SK-N-SH (cell line): ENCODE measurements at regions not wholly inside any gene's neighbourhood (a gene's known extent, or its start where the extent isn't known, plus 50 kb on each side); places are given as distances from the start of the nearest gene placed in this dataset.
A peak's percentile ranks its signal among the peaks of the same experiment; 100 is the strongest.

Experiments
- CTCF ChIA-PET: fragments of 300-600, 350-600 bp; formaldehyde crosslinking; extraction: SDS; loops from one replicate; lab custom pipeline; 2021; lab: Yijun Ruan, JAX
- POLR2A ChIA-PET: fragments of 350-600 bp; sonication (Branson Sonifier 250); formaldehyde crosslinking; extraction: SDS; loops from one replicate; lab custom pipeline; 2020; ENCODE audit warnings: antibody characterized with exemption, inconsistent platforms; lab: Yijun Ruan, JAX
- DNase-seq: peaks from one replicate; pipeline ENCODE4 v3.0.0; 2012
- H2AFZ ChIP-seq: fragments of 200-600 bp; sonication (generic); 2 replicates; pipeline ENCODE4 v1.8.1; 2016; ENCODE audit warnings: antibody characterized with exemption, mild to moderate bottlenecking, low read depth
- H3F3A ChIP-seq: fragments of 200-600 bp; sonication (generic); replicated peaks from 2 replicates; pipeline ENCODE3; 2016; ENCODE audit warnings: antibody characterized with exemption, mild to moderate bottlenecking; ENCODE audit not compliant: insufficient read depth
- H3K27ac ChIP-seq, 2 experiments: fragments of 200-500 bp in 1 of 2; fragments of 200-600 bp in 1 of 2; sonication (Bioruptor generic) in 1 of 2; sonication (generic), shearing (Covaris generic) in 1 of 2; 2 replicates each; pipeline versions ENCODE4 v1.5.1 to v1.6.1; 2014 to 2016; ENCODE audit warnings: low read depth in 2 of 2, inconsistent platforms in 1 of 2, low read length in 1 of 2, mild to moderate bottlenecking in 1 of 2, mixed read lengths in 1 of 2
- H3K27me3 ChIP-seq: fragments of 200-600 bp; sonication (generic), shearing (Covaris generic); 2 replicates; pipeline ENCODE4 v1.6.1; 2016; ENCODE audit warnings: mixed run types; ENCODE audit not compliant: insufficient read depth
- H3K36me3 ChIP-seq, 2 experiments: fragments of 200-500 bp in 1 of 2; fragments of 200-600 bp in 1 of 2; sonication (Bioruptor generic) in 1 of 2; sonication (generic) in 1 of 2; replicated peaks in 1 of 2; 2 replicates each; pipeline versions ENCODE3 to v1.5.1; 2014 to 2016; ENCODE audit warnings: low read length in 1 of 2, mild to moderate bottlenecking in 1 of 2; ENCODE audit not compliant: insufficient read depth in 2 of 2, control insufficient read depth in 1 of 2
- H3K4me1 ChIP-seq, 2 experiments: fragments of 200-500 bp in 1 of 2; fragments of 200-600 bp in 1 of 2; sonication (Bioruptor generic) in 1 of 2; sonication (generic), shearing (Covaris generic) in 1 of 2; 2 replicates each; pipeline versions ENCODE4 v1.5.1 to v1.6.1; 2014 to 2016; ENCODE audit warnings: low read depth in 1 of 2, low read length in 1 of 2, mixed run types in 1 of 2; ENCODE audit not compliant: insufficient read depth in 2 of 2, control insufficient read depth in 1 of 2
- H3K4me2 ChIP-seq: fragments of 200-600 bp; sonication (generic), shearing (Covaris generic); 2 replicates; pipeline ENCODE4 v1.6.1; 2017; ENCODE audit warnings: mixed run types
- H3K4me3 ChIP-seq, 2 experiments: fragments of 200-500 bp in 1 of 2; fragments of 200-600 bp in 1 of 2; sonication (Bioruptor generic) in 1 of 2; sonication (generic), shearing (Covaris generic) in 1 of 2; 2 replicates each; pipeline versions ENCODE4 v1.5.1 to v1.8.1; 2014 to 2016; ENCODE audit warnings: low read depth in 2 of 2, inconsistent platforms in 1 of 2, low read length in 1 of 2, mild to moderate bottlenecking in 1 of 2, mixed read lengths in 1 of 2, moderate library complexity in 1 of 2
- H3K79me2 ChIP-seq: fragments of 200-600 bp; sonication (generic); 2 replicates; pipeline ENCODE4 v1.8.1; 2017; ENCODE audit warnings: mild to moderate bottlenecking; ENCODE audit not compliant: insufficient read depth
- H3K9ac ChIP-seq: fragments of 200-600 bp; sonication (generic); 2 replicates; pipeline ENCODE4 v1.6.1; 2017; ENCODE audit warnings: mixed run types
- H3K9me2 ChIP-seq: fragments of 200-600 bp; sonication (generic); 2 replicates; pipeline ENCODE4 v1.6.1; 2017; ENCODE audit warnings: mixed run types
- H3K9me3 ChIP-seq: fragments of 200-600 bp; sonication (generic); 2 replicates; pipeline ENCODE4 v1.6.1; 2017; ENCODE audit warnings: mixed run types, mild to moderate bottlenecking, moderate library complexity
- H4K20me1 ChIP-seq: fragments of 200-600 bp; sonication (generic); 2 replicates; pipeline ENCODE4 v1.6.1; 2017; ENCODE audit warnings: mild to moderate bottlenecking, mixed run types; ENCODE audit not compliant: insufficient read depth
- CHD2 ChIP-seq: fragments of 150-350 bp; IDR thresholded peaks from 2 replicates; pipeline ENCODE4 v1.6.1; 2018; ENCODE audit warnings: low read length; ENCODE audit not compliant: partially characterized antibody
- FOSL2 ChIP-seq: IDR thresholded peaks from 2 replicates; pipeline ENCODE4 v1.4.0; 2012; ENCODE audit warnings: low read depth, mild to moderate bottlenecking, moderate library complexity, borderline replicate concordance
- FOXM1 ChIP-seq: IDR thresholded peaks from 2 replicates; pipeline ENCODE4 v1.4.0; 2012; ENCODE audit warnings: low read depth, mild to moderate bottlenecking
- GABPA ChIP-seq: IDR thresholded peaks from 2 replicates; pipeline ENCODE4 v1.4.0; 2012; ENCODE audit warnings: low read depth, mild to moderate bottlenecking
- MAX ChIP-seq: IDR thresholded peaks from 2 replicates; pipeline ENCODE4 v1.4.0; 2012; ENCODE audit warnings: low read depth
- MXI1 ChIP-seq: IDR thresholded peaks from 2 replicates; pipeline ENCODE4 v1.6.1; 2012; ENCODE audit warnings: mild to moderate bottlenecking, low read depth, low read length, improper control_type of control experiment
- NFIC ChIP-seq: IDR thresholded peaks from 2 replicates; pipeline ENCODE4 v1.4.0; 2012; ENCODE audit warnings: borderline replicate concordance
- POLR2AphosphoS5 ChIP-seq: IDR thresholded peaks from 2 replicates; pipeline ENCODE4 v1.6.1; 2012; ENCODE audit warnings: low read depth, low read length
- RAD21 ChIP-seq: IDR thresholded peaks from 2 replicates; pipeline ENCODE4 v1.6.1; 2012; ENCODE audit warnings: mild to moderate bottlenecking, low read length
- RFX5 ChIP-seq: IDR thresholded peaks from 2 replicates; pipeline ENCODE4 v1.6.1; 2012; ENCODE audit warnings: mild to moderate bottlenecking, improper control_type of control experiment, low read length
- RXRA ChIP-seq: IDR thresholded peaks from 2 replicates; pipeline ENCODE4 v1.4.0; 2012; ENCODE audit warnings: low read depth, mild to moderate bottlenecking, borderline replicate concordance
- SIN3A ChIP-seq: IDR thresholded peaks from 2 replicates; pipeline ENCODE4 v1.6.1; 2012; ENCODE audit warnings: low read depth, mild to moderate bottlenecking, low read length, moderate library complexity, borderline replicate concordance
- TAF1 ChIP-seq: IDR thresholded peaks from 2 replicates; pipeline ENCODE4 v1.6.1; 2012; ENCODE audit warnings: low read depth, mild to moderate bottlenecking, low read length, moderate library complexity, borderline replicate concordance
- WGBS: methylation state at CpG from one replicate; pipeline ENCODE4 v1.1.6; 2017; ENCODE audit warnings: low lambda C conversion rate; 5-methylcytosine and 5-hydroxymethylcytosine counted together
- TF ChIP-seq, protein P1 (sequence below): fragments of 150-350 bp; IDR thresholded peaks from 2 replicates; pipeline ENCODE4 v1.6.1; 2016; ENCODE audit warnings: mild to moderate bottlenecking, low read depth, low read length

- TF ChIP-seq NFIC: no peak
- no peak for TF ChIP-seq POLR2AphosphoS5
- no peak for TF ChIP-seq FOSL2
- no peak for TF ChIP-seq RFX5
Measured at GRCh38 chr6:12593771-12594529, 122.6 kb upstream of the PHACTR1 start (continued).

DNA sequence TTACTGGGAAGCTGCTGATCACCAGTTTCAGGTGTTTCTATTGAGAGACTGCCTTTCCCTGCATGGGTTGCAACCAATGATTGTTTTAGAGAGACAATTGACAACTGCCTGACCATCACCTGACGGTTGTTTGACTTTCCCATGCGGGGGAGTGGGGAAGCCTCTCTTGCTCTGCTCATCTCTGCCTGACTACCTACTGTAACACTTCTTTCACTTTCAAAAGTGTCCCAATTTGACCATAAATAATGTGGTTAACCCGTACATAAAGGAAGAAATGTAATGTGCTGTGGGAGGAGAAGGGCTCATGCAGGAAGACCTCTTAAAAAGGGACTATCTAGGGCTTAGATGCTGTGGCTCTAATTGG lies 122.1 kb upstream of the PHACTR1 start:
- Histone ChIP-seq H3K4me2 (no peak overlapping the region), H3K4me1 (peaks cover 3 to 12% of the 10 kb centered on the region in 2 experiments; a peak in 3 of 4 replicates), H3K27me3 (no peaks in the 10 kb centered on the region), H4K20me1 (no peaks in the 10 kb centered on the region), H3K36me3 (no peaks in the 10 kb centered on the region), H3K4me3 (no peak overlapping the region), H3K9ac (no peak overlapping the region), H3K9me2 (no peaks in the 10 kb centered on the region), H3K79me2 (no peaks in the 10 kb centered on the region), H2AFZ (0 out of 2 replicates have a peak overlapping the region, but pooled peaks have one; percentile 31), H3K9me3 (no peaks in the 10 kb centered on the region), H3F3A (no peaks in the 10 kb centered on the region), H3K27ac (no peak overlapping the region; a peak in 1 of 4 replicates)
- CTCF ChIA-PET: interaction anchor here (1.8 to 2.5 kb wide), 3 partner anchors 11 to 938 kb away, joined by 4 to 14 read pairs (median 7); partner anchors contain the start of gene EDN1
- POLR2A ChIA-PET: no interaction called here
- WGBS: 80% methylated on average over 3 of the region's 3 CpGs
- TF ChIP-seq GABPA (no peak), RAD21 (no peak), SIN3A (no peak), TAF1 (no peak), MAX (no peak), RXRA (no peak), FOXM1 (no peak), MXI1 (no peak)
- TF ChIP-seq, protein P1, sequence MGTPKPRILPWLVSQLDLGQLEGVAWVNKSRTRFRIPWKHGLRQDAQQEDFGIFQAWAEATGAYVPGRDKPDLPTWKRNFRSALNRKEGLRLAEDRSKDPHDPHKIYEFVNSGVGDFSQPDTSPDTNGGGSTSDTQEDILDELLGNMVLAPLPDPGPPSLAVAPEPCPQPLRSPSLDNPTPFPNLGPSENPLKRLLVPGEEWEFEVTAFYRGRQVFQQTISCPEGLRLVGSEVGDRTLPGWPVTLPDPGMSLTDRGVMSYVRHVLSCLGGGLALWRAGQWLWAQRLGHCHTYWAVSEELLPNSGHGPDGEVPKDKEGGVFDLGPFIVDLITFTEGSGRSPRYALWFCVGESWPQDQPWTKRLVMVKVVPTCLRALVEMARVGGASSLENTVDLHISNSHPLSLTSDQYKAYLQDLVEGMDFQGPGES: no peak
- DNase-seq: no peak

DNA sequence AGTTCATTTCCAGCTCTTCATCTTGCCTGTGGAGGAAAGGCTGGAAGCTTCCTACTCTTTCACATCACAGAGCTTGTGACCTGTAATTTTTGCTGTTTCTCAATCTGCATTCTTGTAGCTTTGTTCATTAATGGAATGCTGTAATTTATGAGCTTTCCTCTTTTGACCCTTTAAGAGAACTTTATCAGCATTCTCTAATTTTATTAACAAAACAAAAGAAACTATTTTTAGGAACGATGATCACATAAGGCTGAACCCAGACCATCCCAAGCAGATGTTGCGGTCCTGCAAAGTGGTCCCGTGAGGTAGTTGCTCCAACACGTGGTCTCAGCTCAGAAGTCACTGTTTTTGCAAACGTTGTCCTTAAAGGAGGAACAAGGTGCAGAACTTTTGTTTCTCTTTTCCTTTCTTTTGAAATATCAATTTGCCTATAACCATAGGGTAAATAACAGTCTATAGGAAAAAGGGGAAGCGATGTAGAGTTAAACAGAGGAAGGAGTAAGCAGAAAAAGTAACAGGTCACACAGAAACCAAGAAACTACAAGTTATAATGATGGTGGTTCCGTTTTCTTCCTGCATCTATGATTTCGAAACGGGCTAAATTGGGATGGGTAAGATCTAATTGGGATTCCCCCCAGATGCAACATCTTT lies 121.3 kb upstream of the PHACTR1 start:
- H3K36me3 ChIP-seq: no peaks in the 10 kb centered on the region

More for the DNA sequence above, 121.3 kb upstream of the PHACTR1 start:
- ChIA-PET CTCF (interaction anchor here (2.3 to 2.5 kb wide), 2 partner anchors 10 to 306 kb away, joined by 7 to 14 read pairs; partner anchors contain the start of gene EDN1), POLR2A (no interaction called here)
- H3K4me3 ChIP-seq: no peak overlapping the region
- no peak overlapping the region for H3K9ac ChIP-seq
- 73% methylated on average over 9 of the region's 9 CpGs for WGBS
- H3K9me2 ChIP-seq: no peaks in the 10 kb centered on the region
- H3K27ac ChIP-seq: no peak overlapping the region
- no peaks in the 10 kb centered on the region for H3K79me2 ChIP-seq
- H3F3A ChIP-seq: no peaks in the 10 kb centered on the region
- H4K20me1 ChIP-seq: no peaks in the 10 kb centered on the region
- no peak overlapping the region for H3K4me2 ChIP-seq
- peaks cover 3 to 12% of the 10 kb centered on the region in 2 experiments; a peak in 3 of 4 replicates for H3K4me1 ChIP-seq
- H3K9me3 ChIP-seq: no peaks in the 10 kb centered on the region
- DNase-seq: no peak
- no peaks in the 10 kb centered on the region for H3K27me3 ChIP-seq
- TF ChIP-seq GABPA: no peak
- TF ChIP-seq FOSL2: no peak
- no peak for TF ChIP-seq CHD2
- 0 out of 2 replicates have a peak overlapping the region, but pooled peaks have one; percentile 31 for H2AFZ ChIP-seq
